H9 (cell line): ENCODE measurements at regions not wholly inside any gene's neighbourhood (a gene's known extent, or its start where the extent isn't known, plus 50 kb on each side); places are given as distances from the start of the nearest gene placed in this dataset.

Experiments used
- DNase-seq: peaks from one replicate; pipeline ENCODE4 v3.0.0-alpha.2; 2017
- H2AFZ ChIP-seq: one replicate; pipeline ENCODE4 v1.6.1; 2013; ENCODE audit warnings: mild to moderate bottlenecking, low read length, control low read depth, moderate library complexity
- H2AK5ac ChIP-seq: 2 replicates; pipeline ENCODE4 v1.6.1; 2013; ENCODE audit warnings: low read length, control low read depth, mixed read lengths; ENCODE audit not compliant: insufficient read length
- H2BK120ac ChIP-seq: one replicate; pipeline ENCODE4 v1.6.1; 2013; ENCODE audit warnings: low read depth, mild to moderate bottlenecking, low read length, control low read depth, inconsistent platforms; ENCODE audit not compliant: poor library complexity, severe bottlenecking
- H2BK12ac ChIP-seq: 2 replicates; pipeline ENCODE4 v1.6.1; 2013; ENCODE audit warnings: low read length, control low read depth, mixed read lengths, low read depth; ENCODE audit not compliant: insufficient read length
- H2BK15ac ChIP-seq: 2 replicates; pipeline ENCODE4 v1.6.1; 2013; ENCODE audit warnings: low read depth, low read length, control low read depth
- H2BK20ac ChIP-seq: one replicate; pipeline ENCODE4 v1.6.1; 2013; ENCODE audit warnings: low read depth, mild to moderate bottlenecking, low read length, control low read depth, inconsistent platforms; ENCODE audit not compliant: poor library complexity, severe bottlenecking
- H2BK5ac ChIP-seq: 2 replicates; pipeline ENCODE4 v1.6.1; 2013; ENCODE audit warnings: low read length, control low read depth, mixed read lengths; ENCODE audit not compliant: insufficient read length
- H3K14ac ChIP-seq: 2 replicates; pipeline ENCODE4 v1.6.1; 2013; ENCODE audit warnings: low read length, control low read depth; ENCODE audit not compliant: insufficient read depth
- H3K18ac ChIP-seq: 2 replicates; pipeline ENCODE4 v1.6.1; 2013; ENCODE audit warnings: low read depth, mild to moderate bottlenecking, mixed read lengths, low read length, control low read depth; ENCODE audit not compliant: insufficient read length
- H3K23ac ChIP-seq: 2 replicates; pipeline ENCODE4 v1.6.1; 2013; ENCODE audit warnings: low read length, control low read depth, mixed read lengths, low read depth; ENCODE audit not compliant: insufficient read length
- H3K23me2 ChIP-seq: 2 replicates; pipeline ENCODE4 v1.6.1; 2013; ENCODE audit warnings: low read depth, mild to moderate bottlenecking, mixed read lengths, low read length, control low read depth; ENCODE audit not compliant: insufficient read length, poor library complexity, severe bottlenecking
- H3K27ac ChIP-seq: 2 replicates; pipeline ENCODE4 v1.5.1; 2013; ENCODE audit warnings: low read length, control low read depth, mixed read lengths, low read depth; ENCODE audit not compliant: insufficient read length
- H3K27me3 ChIP-seq: 2 replicates; pipeline ENCODE4 v1.6.1; 2013; ENCODE audit warnings: low read length, control low read depth, inconsistent platforms; ENCODE audit not compliant: insufficient read depth
- H3K4ac ChIP-seq: 2 replicates; pipeline ENCODE4 v1.6.1; 2013; ENCODE audit warnings: low read depth, mild to moderate bottlenecking, control low read depth, inconsistent platforms, low read length, moderate library complexity
- H3K4me1 ChIP-seq: 2 replicates; pipeline ENCODE4 v1.6.1; 2013; ENCODE audit warnings: low read length, control low read depth, inconsistent platforms; ENCODE audit not compliant: insufficient read depth
- H3K4me2 ChIP-seq: 2 replicates; pipeline ENCODE4 v1.6.1; 2013; ENCODE audit warnings: low read length, control low read depth, mixed read lengths; ENCODE audit not compliant: insufficient read length, insufficient read depth
- H3K56ac ChIP-seq: 2 replicates; pipeline ENCODE4 v1.6.1; 2013; ENCODE audit warnings: low read depth, mild to moderate bottlenecking, mixed read lengths, low read length, control low read depth; ENCODE audit not compliant: insufficient read length
- H3K79me1 ChIP-seq: 2 replicates; pipeline ENCODE4 v1.6.1; 2013; ENCODE audit warnings: low read depth, mild to moderate bottlenecking, moderate library complexity, low read length, control low read depth, inconsistent platforms; ENCODE audit not compliant: insufficient read depth, poor library complexity, severe bottlenecking
- H3K79me2 ChIP-seq: 2 replicates; pipeline ENCODE4 v1.6.1; 2013; ENCODE audit warnings: low read length, control low read depth, inconsistent platforms; ENCODE audit not compliant: insufficient read depth
- H3K9ac ChIP-seq: 2 replicates; pipeline ENCODE4 v1.6.1; 2013; ENCODE audit warnings: low read length, control low read depth, mixed read lengths; ENCODE audit not compliant: insufficient read length; ENCODE audit errors: extremely low read depth
- H3K9me3 ChIP-seq: one replicate; pipeline ENCODE4 v1.6.1; 2013; ENCODE audit warnings: low read depth, low read length, inconsistent platforms; ENCODE audit not compliant: control insufficient read depth
- H3T11ph ChIP-seq: one replicate; pipeline ENCODE4 v1.6.1; 2013; ENCODE audit warnings: mild to moderate bottlenecking, low read length, control low read depth, inconsistent platforms
- H4K20me1 ChIP-seq: one replicate; pipeline ENCODE4 v1.6.1; 2013; ENCODE audit not compliant: control insufficient read depth, insufficient read length, insufficient read depth
- H4K5ac ChIP-seq: 2 replicates; pipeline ENCODE4 v1.6.1; 2013; ENCODE audit warnings: low read depth, mild to moderate bottlenecking, mixed read lengths, low read length, control low read depth; ENCODE audit not compliant: insufficient read length
- H4K8ac ChIP-seq: replicated peaks from 2 replicates; pipeline ENCODE4 v1.6.1; 2013; ENCODE audit warnings: low read length, control low read depth, mixed read lengths, low read depth; ENCODE audit not compliant: insufficient read length
- H4K91ac ChIP-seq: 2 replicates; pipeline ENCODE4 v1.6.1; 2013; ENCODE audit warnings: low read depth, mild to moderate bottlenecking, moderate library complexity, mixed read lengths, low read length, control low read depth; ENCODE audit not compliant: insufficient read length
- H3K27ac Mint-ChIP-seq, 3 experiments: 2 replicates in 2 of 3; 3 replicates in 1 of 3; pipeline ENCODE4 v1.8.0; 2020 to 2021; ENCODE audit warnings: mixed read lengths in 3 of 3, mild to moderate bottlenecking in 1 of 3, moderate library complexity in 1 of 3
- H3K27me3 Mint-ChIP-seq: 2 replicates; pipeline ENCODE4 v1.8.0; 2021; ENCODE audit warnings: low read depth, mild to moderate bottlenecking, moderate library complexity, mixed read lengths
- H3K36me3 Mint-ChIP-seq, 3 experiments: 2 replicates in 2 of 3; 3 replicates in 1 of 3; pipeline ENCODE4 v1.8.0; 2020 to 2021; ENCODE audit warnings: low read depth in 3 of 3, mixed read lengths in 3 of 3; ENCODE audit not compliant: insufficient read depth in 1 of 3
- H3K4me1 Mint-ChIP-seq, 2 experiments: 2 replicates each; pipeline ENCODE4 v1.8.0; 2020; ENCODE audit warnings: mixed read lengths in 2 of 2
- H3K4me3 Mint-ChIP-seq, 2 experiments: 2 replicates in 1 of 2; 3 replicates in 1 of 2; pipeline ENCODE4 v1.8.0; 2020 to 2021; ENCODE audit warnings: mild to moderate bottlenecking in 2 of 2, mixed read lengths in 2 of 2, moderate library complexity in 1 of 2
- H3K9me3 Mint-ChIP-seq, 2 experiments: 2 replicates in 1 of 2; 3 replicates in 1 of 2; pipeline ENCODE4 v1.8.0; 2020; ENCODE audit warnings: mild to moderate bottlenecking in 2 of 2, mixed read lengths in 2 of 2, moderate library complexity in 1 of 2
- TF ChIP-seq, protein P1 (sequence below): fragments of 200-600 bp; sonication (generic); conservative IDR thresholded peaks from 3 replicates; pipeline ENCODE4 v1.8.0; 2021; ENCODE audit warnings: antibody characterized with exemption, mild to moderate bottlenecking

- no peak overlapping the region for H3T11ph ChIP-seq
- H2BK15ac ChIP-seq, result no peak overlapping the region
- no peaks in the 10 kb centered on the region for H3K79me1 ChIP-seq
- H3K4me1 ChIP-seq, result no peaks in the 10 kb centered on the region
- H3K36me3 Mint-ChIP-seq, result peaks cover 3 to 11% (median 4%) of the 10 kb centered on the region in 3 experiments; a peak in 3 of 7 replicates
- no peak overlapping the region for H4K8ac ChIP-seq
- no peak overlapping the region for H2BK20ac ChIP-seq
- H3K9ac ChIP-seq, result no peak overlapping the region
- H2BK12ac ChIP-seq, result no peak overlapping the region
- no peak overlapping the region for H4K91ac ChIP-seq
- H2BK5ac ChIP-seq, result no peak overlapping the region
- H3K27me3 Mint-ChIP-seq, result no peaks in the 10 kb centered on the region
- H3K27ac ChIP-seq, result no peak overlapping the region
- H3K27ac Mint-ChIP-seq, result 0 out of 7 replicates have a peak overlapping the region, but pooled peaks of 2 of the 3 experiments have one; percentile 2 to 15
- H3K4me1 Mint-ChIP-seq, result peaks cover 3 to 10% of the 10 kb centered on the region in 2 experiments; a peak in 3 of 4 replicates
- no peaks in the 10 kb centered on the region for H3K9me3 ChIP-seq
- H3K4me3 Mint-ChIP-seq, result no peak overlapping the region
- no peak overlapping the region for H2AK5ac ChIP-seq
- no peak overlapping the region for H3K4me2 ChIP-seq
- H3K4ac ChIP-seq, result no peak overlapping the region
- H3K23me2 ChIP-seq, result no peaks in the 10 kb centered on the region
- no peak overlapping the region for H4K5ac ChIP-seq
- H3K9me3 Mint-ChIP-seq, result peaks cover 8% of the 10 kb centered on the region in 2 experiments; a peak in 2 of 5 replicates
- no peaks in the 10 kb centered on the region for H3K27me3 ChIP-seq
- H3K56ac ChIP-seq, result no peak overlapping the region
- no peaks in the 10 kb centered on the region for H4K20me1 ChIP-seq
- H3K14ac ChIP-seq, result no peak overlapping the region
- H3K79me2 ChIP-seq, result no peaks in the 10 kb centered on the region
- no peak overlapping the region for H2BK120ac ChIP-seq
- no peak overlapping the region for H2AFZ ChIP-seq
- no peak for DNase-seq
- TF ChIP-seq, protein P1, sequence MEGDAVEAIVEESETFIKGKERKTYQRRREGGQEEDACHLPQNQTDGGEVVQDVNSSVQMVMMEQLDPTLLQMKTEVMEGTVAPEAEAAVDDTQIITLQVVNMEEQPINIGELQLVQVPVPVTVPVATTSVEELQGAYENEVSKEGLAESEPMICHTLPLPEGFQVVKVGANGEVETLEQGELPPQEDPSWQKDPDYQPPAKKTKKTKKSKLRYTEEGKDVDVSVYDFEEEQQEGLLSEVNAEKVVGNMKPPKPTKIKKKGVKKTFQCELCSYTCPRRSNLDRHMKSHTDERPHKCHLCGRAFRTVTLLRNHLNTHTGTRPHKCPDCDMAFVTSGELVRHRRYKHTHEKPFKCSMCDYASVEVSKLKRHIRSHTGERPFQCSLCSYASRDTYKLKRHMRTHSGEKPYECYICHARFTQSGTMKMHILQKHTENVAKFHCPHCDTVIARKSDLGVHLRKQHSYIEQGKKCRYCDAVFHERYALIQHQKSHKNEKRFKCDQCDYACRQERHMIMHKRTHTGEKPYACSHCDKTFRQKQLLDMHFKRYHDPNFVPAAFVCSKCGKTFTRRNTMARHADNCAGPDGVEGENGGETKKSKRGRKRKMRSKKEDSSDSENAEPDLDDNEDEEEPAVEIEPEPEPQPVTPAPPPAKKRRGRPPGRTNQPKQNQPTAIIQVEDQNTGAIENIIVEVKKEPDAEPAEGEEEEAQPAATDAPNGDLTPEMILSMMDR, result no peak
- H3K23ac ChIP-seq, result no peak overlapping the region
- H3K18ac ChIP-seq, result no peak overlapping the region
Measured at GRCh38 chr2:188091220-188091619, 200.5 kb upstream of the GULP1 start.
